ENCODE measurements at regions not wholly inside any gene's neighbourhood (a gene's known extent, or its start where the extent isn't known, plus 50 kb on each side); places are given as distances from the start of the nearest gene placed in this dataset.
A peak's percentile ranks its signal among the peaks of the same experiment; 100 is the strongest.

- no peak for DNase-seq
These were observed 126.2 kb downstream of the TMEM18 start for GRCh38 chr2:550860-551567.

- DNase-seq: no peak
These were observed 131.2 kb downstream of the TMEM18 start for GRCh38 chr2:545711-546650.

DNA sequence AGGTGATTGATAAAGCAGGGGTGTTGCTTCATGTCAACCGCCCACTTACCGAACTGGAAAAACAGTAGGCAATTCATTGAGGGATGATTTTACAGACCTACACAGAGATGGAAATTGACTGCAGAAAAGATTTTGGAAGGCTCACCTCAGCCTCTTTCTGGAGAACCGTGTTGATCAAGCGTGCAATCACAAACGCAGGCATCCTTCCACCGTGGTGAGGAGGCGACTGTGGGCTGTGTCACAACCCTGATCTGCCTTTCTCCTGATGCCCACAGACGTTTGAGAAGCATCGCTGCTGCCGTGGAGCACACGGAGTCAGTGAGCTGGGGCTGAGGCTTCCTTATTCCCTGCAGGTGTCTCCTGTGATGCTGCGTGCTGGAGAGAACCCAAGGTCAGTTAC, 132.0 kb downstream of the TMEM18 start:
- DNase-seq: no peak

GRCh38 chr2:538646-539045, 138.6 kb downstream of the TMEM18 start:
- DNase-seq: no peak

GRCh38 chr2:535222-535621, 142.0 kb downstream of the TMEM18 start:
- DNase-seq: no peak

GRCh38 chr2:529852-530251, 147.4 kb downstream of the TMEM18 start:
- DNase-seq: no peak

- DNase-seq: peak; percentile 45
These were observed 147.8 kb downstream of the TMEM18 start for GRCh38 chr2:529424-529823.

DNA sequence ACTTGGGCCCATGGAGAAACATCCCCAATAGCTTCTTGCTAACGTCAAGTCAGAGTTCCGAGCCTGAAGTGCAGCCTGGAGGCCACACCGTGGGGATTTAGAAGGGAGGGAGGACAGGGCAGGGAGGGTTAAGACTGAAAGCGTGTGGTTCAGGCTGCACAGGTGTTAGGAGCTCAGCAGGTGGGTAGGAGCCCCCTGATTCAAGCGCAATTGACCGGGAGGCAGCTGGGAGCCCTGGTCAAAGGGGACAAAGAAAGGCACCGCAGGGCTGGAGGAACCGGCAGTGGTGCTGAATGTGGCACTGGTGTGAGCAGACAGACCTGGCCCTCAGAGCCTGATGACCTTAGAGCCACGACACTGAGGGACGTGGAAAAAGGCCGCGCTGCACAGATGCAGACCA, 149.6 kb downstream of the TMEM18 start:
- DNase-seq: no peak

GRCh38 chr2:526918-527317, 150.3 kb downstream of the TMEM18 start:
- no peak for DNase-seq

DNA sequence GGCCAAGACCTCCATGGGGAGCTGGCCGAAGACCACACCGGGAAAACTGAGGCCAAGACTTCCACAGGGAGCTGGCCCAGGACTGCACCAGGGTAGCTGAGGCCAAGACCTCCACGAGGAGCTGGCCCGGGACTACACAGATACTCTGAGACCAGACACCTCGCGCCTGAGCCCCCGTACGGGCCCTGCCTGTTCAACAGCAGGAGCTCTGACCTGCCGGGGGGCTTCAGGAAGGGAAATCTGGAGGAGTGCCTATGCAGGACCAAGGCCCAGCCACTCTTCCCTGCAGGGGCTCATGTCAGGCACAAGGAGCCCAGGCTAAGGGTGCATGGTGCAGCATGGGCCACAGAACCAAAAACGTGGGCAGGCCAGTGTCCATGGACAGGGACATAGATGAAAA, 151.6 kb downstream of the TMEM18 start:
- DNase-seq: no peak

DNA sequence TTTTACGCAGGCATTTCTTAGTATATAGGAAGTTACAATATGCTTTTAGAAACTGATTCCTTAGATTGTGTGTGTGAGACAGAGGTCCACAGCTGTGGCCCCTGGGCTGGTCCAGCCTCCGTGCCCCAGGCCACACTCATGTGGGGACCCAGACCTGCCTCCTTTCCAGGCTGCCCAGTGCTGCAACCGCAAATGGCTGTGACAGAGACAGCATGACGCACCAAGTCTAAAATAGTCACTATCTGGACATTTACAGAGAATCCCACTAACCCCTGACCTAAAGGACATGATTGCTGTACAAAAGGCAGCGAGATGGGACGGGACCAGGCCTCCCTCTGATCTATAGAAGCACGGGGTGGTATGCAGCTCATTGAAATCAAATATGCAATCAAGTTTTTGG, 152.2 kb downstream of the TMEM18 start:
- DNase-seq: no peak

- DNase-seq: no peak
These were observed 152.8 kb downstream of the TMEM18 start for GRCh38 chr2:524442-524841.

- no peak for DNase-seq
These were observed 153.4 kb downstream of the TMEM18 start for GRCh38 chr2:523698-524270.

- no peak for DNase-seq
These were observed 154.4 kb downstream of the TMEM18 start for GRCh38 chr2:522776-523175.

DNA sequence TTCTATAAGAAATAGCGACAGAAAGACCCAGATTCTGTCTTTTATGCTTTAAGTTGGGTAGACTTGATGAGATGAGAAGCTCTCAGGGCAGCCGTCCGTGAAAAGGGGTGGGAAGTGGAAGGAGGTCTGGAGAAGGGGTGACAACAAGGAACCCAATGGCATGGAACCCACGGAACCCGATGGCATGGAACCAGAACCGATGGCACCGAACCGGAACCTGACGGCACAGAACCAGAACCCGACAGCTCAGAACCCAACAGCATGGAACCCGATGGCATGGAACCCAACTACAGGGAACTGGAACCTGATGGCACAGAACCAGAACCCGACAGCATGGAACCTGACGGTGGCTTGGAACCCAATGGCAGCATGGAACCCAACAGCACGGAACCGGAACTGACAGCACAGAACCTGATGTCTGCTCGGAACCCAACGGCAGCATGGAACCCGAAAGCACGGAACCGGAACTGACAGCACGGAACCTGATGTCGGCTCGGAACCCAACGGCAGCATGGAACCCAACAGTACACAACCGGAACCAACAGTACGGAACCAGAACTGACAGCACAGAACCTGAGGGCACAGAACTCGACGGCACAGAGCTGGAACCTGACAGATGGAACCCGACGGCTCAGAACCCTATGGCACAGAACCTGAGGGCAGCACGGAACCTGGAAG, 155.2 kb downstream of the TMEM18 start:
- no peak for DNase-seq

DNA sequence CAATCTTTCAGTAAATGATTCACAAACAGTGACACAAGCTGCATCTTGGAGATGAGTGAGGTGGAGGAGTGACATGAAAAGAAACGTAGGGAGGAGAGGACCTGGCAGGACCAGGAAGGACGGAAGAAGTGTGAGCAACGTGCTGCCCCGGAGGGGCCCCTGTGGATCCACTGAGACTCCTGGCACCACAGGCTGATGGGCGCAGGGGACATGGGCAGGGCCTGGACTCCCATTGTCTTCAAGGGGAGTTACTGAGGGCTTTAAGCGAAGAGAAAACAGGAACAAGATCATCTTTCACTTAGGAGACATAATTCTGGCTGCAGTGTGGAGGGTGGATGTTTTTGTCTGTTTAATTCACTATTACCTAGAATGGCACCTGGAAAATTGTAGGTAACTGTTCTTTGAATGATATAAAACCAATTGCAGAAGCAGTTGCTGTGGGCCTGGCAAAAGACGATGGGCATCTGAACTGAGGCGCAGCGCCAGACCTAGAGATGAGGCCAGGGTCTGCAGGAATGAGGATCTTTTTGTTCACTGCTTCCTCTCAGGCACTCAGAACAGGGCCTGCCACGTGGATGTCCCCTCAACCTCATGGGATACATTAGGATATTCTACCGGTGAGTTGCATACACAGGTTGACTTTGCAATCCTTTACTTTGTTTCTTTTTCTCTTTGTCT, 156.4 kb downstream of the TMEM18 start:
- DNase-seq: no peak

DNA sequence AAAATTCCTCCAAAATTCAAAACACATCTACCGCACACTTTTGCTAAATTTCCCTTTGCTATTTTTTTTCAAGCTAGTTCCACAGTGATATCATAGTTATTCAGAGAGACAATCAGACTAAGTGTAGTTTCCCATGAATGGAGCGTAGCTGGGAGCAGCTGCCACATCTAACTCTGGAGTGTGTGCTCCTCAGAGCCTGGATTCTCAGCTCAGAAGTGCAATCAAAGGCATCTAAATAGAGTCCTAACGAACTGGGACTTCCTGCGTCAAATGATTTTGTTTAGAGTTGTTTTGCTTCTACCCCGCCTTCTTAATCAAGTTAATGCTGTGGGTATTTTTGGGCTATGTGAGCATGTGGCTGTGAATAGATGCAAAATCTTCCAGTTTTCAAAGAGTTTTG, 160.3 kb downstream of the TMEM18 start:
- no peak for DNase-seq

- DNase-seq: no peak
These were observed 161.1 kb downstream of the TMEM18 start for GRCh38 chr2:516131-516530.

- no peak for DNase-seq
These were observed 161.6 kb downstream of the TMEM18 start for GRCh38 chr2:515441-516127.

GRCh38 chr2:513981-514706, 163.1 kb downstream of the TMEM18 start:
- DNase-seq: no peak

GRCh38 chr2:510839-511238, 166.4 kb downstream of the TMEM18 start:
- DNase-seq: no peak
